Natural killer cell (primary cell): ENCODE measurements at regions not wholly inside any gene's neighbourhood (a gene's known extent, or its start where the extent isn't known, plus 50 kb on each side); places are given as distances from the start of the nearest gene placed in this dataset.

ENCODE experiments used
- ATAC-seq, 3 donors: fragments of 150-1000 bp in 2 of 3; fragments of 200-7000 bp in 1 of 3; cut with Tn5 transposase; 1 replicate in 1 of 3; 2 replicates in 2 of 3; pipeline ENCODE4 v1.10.0; 2021; ENCODE audit warnings: mild to moderate bottlenecking in 2 of 3, moderate library complexity in 2 of 3
- DNase-seq, 2 donors: peaks; one replicate each; pipeline versions ENCODE4 v3.0.0 to v3.0.0-alpha.2; 2013 to 2021; ENCODE audit warnings: mixed read lengths in 1 of 2
- H3K27ac ChIP-seq: one replicate; pipeline ENCODE4 v1.5.1; 2013; ENCODE audit warnings: mild to moderate bottlenecking, low read length
- H3K27me3 ChIP-seq: one replicate; pipeline ENCODE4 v1.6.1; 2013; ENCODE audit warnings: low read length; ENCODE audit not compliant: control insufficient read depth, insufficient read depth
- H3K36me3 ChIP-seq: one replicate; pipeline ENCODE4 v1.6.1; 2013; ENCODE audit warnings: low read length; ENCODE audit not compliant: control insufficient read depth, insufficient read depth
- H3K4me1 ChIP-seq: one replicate; pipeline ENCODE4 v1.6.1; 2013; ENCODE audit warnings: low read length; ENCODE audit not compliant: control insufficient read depth, insufficient read depth
- H3K4me3 ChIP-seq: one replicate; pipeline ENCODE4 v1.5.1; 2013; ENCODE audit warnings: low read length
- H3K9me3 ChIP-seq: one replicate; pipeline ENCODE4 v1.6.1; 2013; ENCODE audit warnings: low read length; ENCODE audit not compliant: control insufficient read depth, insufficient read depth
- H3K27ac Mint-ChIP-seq, 2 donors: one replicate each; pipeline ENCODE4 v1.8.0; 2022; ENCODE audit warnings: mild to moderate bottlenecking in 2 of 2, mixed read lengths in 2 of 2, moderate library complexity in 1 of 2
- H3K27me3 Mint-ChIP-seq, 2 donors: one replicate each; pipeline ENCODE4 v1.8.0; 2022; ENCODE audit warnings: low read depth in 2 of 2, mixed read lengths in 2 of 2
- H3K36me3 Mint-ChIP-seq: one replicate; pipeline ENCODE4 v1.8.0; 2022; ENCODE audit warnings: mixed read lengths
- H3K4me1 Mint-ChIP-seq, 2 donors: one replicate each; pipeline ENCODE4 v1.8.0; 2022; ENCODE audit warnings: mixed read lengths in 2 of 2
- H3K4me3 Mint-ChIP-seq: one replicate; pipeline ENCODE4 v1.8.0; 2022; ENCODE audit warnings: mild to moderate bottlenecking, moderate library complexity, mixed read lengths
- H3K9me3 Mint-ChIP-seq, 2 donors: one replicate each; pipeline ENCODE4 v1.8.0; 2022; ENCODE audit warnings: mixed read lengths in 2 of 2
- WGBS: methylation state at CpG from one replicate; pipeline ENCODE4 v1.1.7; 2013; ENCODE audit warnings: missing lambda C conversion rate; ENCODE audit not compliant: insufficient coverage; 5-methylcytosine and 5-hydroxymethylcytosine counted together
- intact Hi-C: fragments of 100-400 bp; cut with micrococcal nuclease; formaldehyde crosslinking; loops from one replicate; pipeline ENCODE4 v1.14.2; 2022
- TF ChIP-seq, protein P1 (sequence below): fragments of 200-600 bp; IDR thresholded peaks from one replicate; pipeline ENCODE4 v1.8.0; 2022; ENCODE audit warnings: antibody characterized with exemption

DNA sequence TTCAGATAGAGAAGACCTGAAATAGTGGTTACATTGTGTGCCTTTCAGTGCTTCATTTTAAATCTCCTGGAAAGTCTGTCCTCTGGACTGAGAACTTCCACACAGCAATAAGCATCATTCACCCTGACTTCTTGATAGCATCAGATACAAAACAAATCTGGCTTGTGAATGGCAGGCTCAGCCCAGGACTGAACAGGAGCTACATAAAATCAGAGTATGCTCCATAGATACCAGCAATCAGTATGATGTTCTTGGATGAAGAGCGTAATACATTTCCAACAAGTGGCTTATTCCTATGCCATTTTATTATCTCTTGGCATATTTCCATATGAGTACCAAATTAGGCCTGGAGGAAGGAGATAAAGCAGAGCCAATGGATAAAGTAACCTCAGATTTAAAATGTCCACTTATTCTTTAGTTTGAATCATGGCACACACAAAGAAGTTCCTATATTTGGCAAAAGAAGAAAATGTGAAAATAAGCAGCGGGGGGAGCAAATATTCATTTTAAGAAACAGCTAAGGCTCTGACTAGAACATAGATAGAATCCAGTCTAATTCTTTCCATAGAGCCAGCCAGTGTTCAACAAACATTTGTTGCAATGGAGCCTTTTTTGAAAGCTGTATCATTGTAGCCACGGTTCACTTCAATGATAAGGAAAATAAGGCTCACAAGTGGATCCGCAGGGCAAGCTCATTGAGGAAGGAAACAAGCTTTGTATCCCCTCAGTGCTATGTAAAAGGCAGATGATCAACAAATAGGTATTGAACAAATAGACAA, 230.8 kb upstream of the CHAC2 start:
- no peak for ATAC-seq
- Mint-ChIP-seq H3K4me1 (no peaks in the 10 kb centered on the region), H3K36me3 (no peaks in the 10 kb centered on the region), H3K9me3 (peaks cover 15% of the 10 kb centered on the region in 2 donors), H3K27ac (no peak overlapping the region), H3K27me3 (no peaks in the 10 kb centered on the region), H3K4me3 (no peak overlapping the region)
- no peak for DNase-seq
- Histone ChIP-seq H3K27me3 (no peaks in the 10 kb centered on the region), H3K4me1 (no peaks in the 10 kb centered on the region), H3K36me3 (no peaks in the 10 kb centered on the region), H3K27ac (no peak overlapping the region), H3K4me3 (no peak overlapping the region), H3K9me3 (no peaks in the 10 kb centered on the region)
- TF ChIP-seq, protein P1, sequence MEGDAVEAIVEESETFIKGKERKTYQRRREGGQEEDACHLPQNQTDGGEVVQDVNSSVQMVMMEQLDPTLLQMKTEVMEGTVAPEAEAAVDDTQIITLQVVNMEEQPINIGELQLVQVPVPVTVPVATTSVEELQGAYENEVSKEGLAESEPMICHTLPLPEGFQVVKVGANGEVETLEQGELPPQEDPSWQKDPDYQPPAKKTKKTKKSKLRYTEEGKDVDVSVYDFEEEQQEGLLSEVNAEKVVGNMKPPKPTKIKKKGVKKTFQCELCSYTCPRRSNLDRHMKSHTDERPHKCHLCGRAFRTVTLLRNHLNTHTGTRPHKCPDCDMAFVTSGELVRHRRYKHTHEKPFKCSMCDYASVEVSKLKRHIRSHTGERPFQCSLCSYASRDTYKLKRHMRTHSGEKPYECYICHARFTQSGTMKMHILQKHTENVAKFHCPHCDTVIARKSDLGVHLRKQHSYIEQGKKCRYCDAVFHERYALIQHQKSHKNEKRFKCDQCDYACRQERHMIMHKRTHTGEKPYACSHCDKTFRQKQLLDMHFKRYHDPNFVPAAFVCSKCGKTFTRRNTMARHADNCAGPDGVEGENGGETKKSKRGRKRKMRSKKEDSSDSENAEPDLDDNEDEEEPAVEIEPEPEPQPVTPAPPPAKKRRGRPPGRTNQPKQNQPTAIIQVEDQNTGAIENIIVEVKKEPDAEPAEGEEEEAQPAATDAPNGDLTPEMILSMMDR: no peak
- intact Hi-C loops: no loop called here
- 84% methylated on average over 3 of the region's 4 CpGs for WGBS

DNA sequence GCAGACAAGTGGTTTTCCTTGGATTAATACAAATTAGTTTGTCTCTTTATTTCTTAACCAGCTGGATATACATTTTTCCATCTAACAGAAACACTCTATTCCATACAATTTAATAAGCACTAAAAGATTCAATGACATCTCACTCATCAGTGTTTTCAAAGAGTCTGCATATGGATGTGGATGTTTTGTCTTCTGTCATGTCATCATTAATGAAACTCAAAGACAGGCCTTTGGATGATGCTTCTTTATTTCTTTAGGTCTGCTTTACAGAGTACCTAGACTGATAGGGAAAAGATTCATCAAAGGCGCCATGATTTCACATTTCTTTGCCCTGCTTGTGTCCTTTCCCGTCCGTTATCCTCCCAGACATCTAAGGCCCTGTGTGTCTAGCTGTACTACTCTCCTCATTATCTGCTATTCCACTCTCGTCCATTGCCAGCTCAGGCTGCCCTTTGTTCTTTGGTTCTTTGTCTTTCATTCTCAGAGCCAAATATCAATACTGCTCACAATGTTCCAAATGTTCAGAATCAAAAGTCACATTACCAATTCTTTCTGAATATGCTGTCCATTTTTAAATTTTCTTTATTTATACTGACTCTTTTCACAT, 232.3 kb upstream of the CHAC2 start:
- 83% methylated on average over 4 of the region's 4 CpGs for WGBS
- Mint-ChIP-seq H3K36me3 (no peaks in the 10 kb centered on the region), H3K27me3 (no peaks in the 10 kb centered on the region), H3K9me3 (peaks cover 12 to 14% of the 10 kb centered on the region in 2 donors), H3K4me3 (no peak overlapping the region), H3K4me1 (no peaks in the 10 kb centered on the region), H3K27ac (no peak overlapping the region)
- intact Hi-C loops: no loop called here
- H3K27me3 ChIP-seq: no peaks in the 10 kb centered on the region
- H3K4me3 ChIP-seq: no peak overlapping the region
- DNase-seq (no peak), ATAC-seq (no peak)
- TF ChIP-seq, protein P1: no peak
- H3K36me3 ChIP-seq: no peaks in the 10 kb centered on the region
- no peaks in the 10 kb centered on the region for H3K4me1 ChIP-seq
- no peak overlapping the region for H3K27ac ChIP-seq
- H3K9me3 ChIP-seq: no peaks in the 10 kb centered on the region

DNA sequence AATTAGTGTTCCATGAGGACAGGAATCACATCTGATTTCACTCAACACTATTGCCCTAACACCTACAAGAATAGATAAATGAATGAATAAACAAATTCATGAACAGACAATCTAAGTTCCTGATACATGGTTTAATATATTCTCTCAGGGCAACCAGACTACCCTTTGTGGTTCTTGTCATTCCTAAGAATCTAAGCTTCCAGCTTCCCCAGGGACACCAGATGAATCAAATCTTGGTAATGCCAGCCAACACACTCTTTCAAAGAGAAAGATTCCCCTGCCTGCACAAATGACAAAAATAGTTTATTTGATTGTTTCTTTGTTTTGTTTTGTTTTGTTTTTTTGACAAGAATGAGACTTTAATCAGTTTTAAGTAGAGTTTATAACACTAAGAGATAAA, 237.5 kb upstream of the CHAC2 start:
- Mint-ChIP-seq H3K9me3 (peaks cover 10% of the 10 kb centered on the region in 2 donors), H3K36me3 (peaks cover 7% of the 10 kb centered on the region), H3K4me1 (no peaks in the 10 kb centered on the region), H3K27me3 (no peaks in the 10 kb centered on the region), H3K4me3 (no peak overlapping the region), H3K27ac (no peak overlapping the region)
- TF ChIP-seq, protein P1: no peak
- Histone ChIP-seq H3K4me1 (no peaks in the 10 kb centered on the region), H3K27ac (no peak overlapping the region), H3K9me3 (no peaks in the 10 kb centered on the region), H3K36me3 (no peaks in the 10 kb centered on the region), H3K4me3 (no peak overlapping the region), H3K27me3 (no peaks in the 10 kb centered on the region)
- DNase-seq: no peak
- intact Hi-C loops: no loop called here
- ATAC-seq: no peak

DNA sequence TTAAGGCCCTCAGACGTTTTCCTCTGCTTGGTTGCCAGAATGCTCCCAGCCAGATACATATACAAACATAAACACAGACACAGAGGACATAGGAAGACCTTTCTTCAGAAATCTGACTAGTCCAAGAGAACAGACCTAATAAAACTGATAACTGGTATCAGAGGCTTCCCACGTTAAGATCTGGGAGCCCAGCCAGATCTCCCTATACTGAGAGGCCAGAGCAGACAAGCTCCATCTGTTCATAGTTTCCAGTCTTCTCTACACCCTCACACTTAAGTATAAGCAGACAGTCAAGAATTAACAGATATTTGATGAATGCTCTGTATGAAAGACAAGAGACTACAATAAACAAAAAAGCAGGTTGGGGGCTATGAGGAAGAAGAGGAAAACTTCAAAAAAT, 240.5 kb upstream of the CHAC2 start:
- Histone ChIP-seq H3K4me3 (no peak overlapping the region), H3K9me3 (no peaks in the 10 kb centered on the region), H3K27me3 (no peaks in the 10 kb centered on the region), H3K4me1 (no peaks in the 10 kb centered on the region), H3K36me3 (no peaks in the 10 kb centered on the region), H3K27ac (no peak overlapping the region)
- Mint-ChIP-seq H3K36me3 (peaks cover 7% of the 10 kb centered on the region), H3K4me1 (no peaks in the 10 kb centered on the region), H3K27me3 (no peaks in the 10 kb centered on the region), H3K9me3 (peaks cover 10 to 11% of the 10 kb centered on the region in 2 donors), H3K27ac (no peak overlapping the region), H3K4me3 (no peak overlapping the region)
- intact Hi-C loops: no loop called here
- WGBS: 68% methylated on average over 2 of the region's 2 CpGs
- TF ChIP-seq, protein P1: no peak
- DNase-seq (no peak), ATAC-seq (no peak)
